Smooth muscle cell (in vitro differentiated cells): ENCODE measurements at regions not wholly inside any gene's neighbourhood (a gene's known extent, or its start where the extent isn't known, plus 50 kb on each side); places are given as distances from the start of the nearest gene placed in this dataset.
A peak's percentile ranks its signal among the peaks of the same experiment; 100 is the strongest.

Experiments used
- DNase-seq: peaks from one replicate; lab custom pipeline; 2025; ENCODE audit not compliant: unreplicated experiment; lab: John Stamatoyannopoulos, UW
- H2AFZ ChIP-seq: fragments of 200-600 bp; sonication (generic); 2 replicates; pipeline ENCODE4 v1.6.0; 2016; ENCODE audit warnings: antibody characterized with exemption, low read depth, mild to moderate bottlenecking
- H3F3A ChIP-seq: fragments of 200-600 bp; sonication (generic); 2 replicates; pipeline ENCODE4 v1.6.0; 2017; ENCODE audit warnings: antibody characterized with exemption, low read depth
- H3K27ac ChIP-seq: fragments of 200-600 bp; sonication (generic); 2 replicates; pipeline ENCODE4 v1.5.1; 2016; ENCODE audit warnings: low read depth, mild to moderate bottlenecking
- H3K27me3 ChIP-seq: fragments of 200-600 bp; sonication (generic); 2 replicates; pipeline ENCODE4 v1.6.1; 2016; ENCODE audit warnings: low read depth, mild to moderate bottlenecking
- H3K36me3 ChIP-seq: fragments of 200-600 bp; sonication (generic); 2 replicates; pipeline ENCODE4 v1.5.1; 2016; ENCODE audit warnings: low read depth
- H3K4me1 ChIP-seq: fragments of 200-600 bp; sonication (generic); 2 replicates; pipeline ENCODE4 v1.5.1; 2016; ENCODE audit warnings: low read depth
- H3K4me2 ChIP-seq: fragments of 200-600 bp; sonication (generic); 2 replicates; pipeline ENCODE4 v1.6.0; 2016; ENCODE audit warnings: mild to moderate bottlenecking
- H3K4me3 ChIP-seq: fragments of 200-600 bp; sonication (generic); 2 replicates; pipeline ENCODE4 v1.5.1; 2016; ENCODE audit warnings: mild to moderate bottlenecking
- H3K79me2 ChIP-seq: fragments of 200-600 bp; sonication (generic); 2 replicates; pipeline ENCODE4 v1.6.0; 2016; ENCODE audit warnings: low read depth, mild to moderate bottlenecking
- H3K9ac ChIP-seq: fragments of 200-600 bp; sonication (generic); 2 replicates; pipeline ENCODE4 v1.6.0; 2016; ENCODE audit warnings: low read depth
- H3K9me3 ChIP-seq: fragments of 200-600 bp; sonication (generic); replicated peaks from 2 replicates; pipeline ENCODE4 v1.5.1; 2016; ENCODE audit warnings: low read depth
- H4K20me1 ChIP-seq: fragments of 200-600 bp; sonication (generic); 2 replicates; pipeline ENCODE4 v1.6.0; 2016; ENCODE audit warnings: low read depth
- CTCF ChIP-seq: fragments of 200-600 bp; sonication (generic); IDR thresholded peaks from 2 replicates; pipeline ENCODE4 v1.5.1; 2017; ENCODE audit warnings: borderline replicate concordance, mild to moderate bottlenecking, antibody characterized with exemption; ENCODE audit not compliant: insufficient read depth, poor library complexity, severe bottlenecking
- WGBS: methylation state at CpG from one replicate; pipeline ENCODE4 v1.1.7; 2016; ENCODE audit warnings: low lambda C conversion rate; 5-methylcytosine and 5-hydroxymethylcytosine counted together

- Histone ChIP-seq H4K20me1 (no peaks in the 10 kb centered on the region), H3K4me1 (peaks cover 4% of the 10 kb centered on the region), H3K27ac (no peak overlapping the region), H3K4me3 (no peak overlapping the region), H3K79me2 (no peaks in the 10 kb centered on the region), H3K9ac (no peak overlapping the region), H2AFZ (no peak overlapping the region), H3K9me3 (no peaks in the 10 kb centered on the region), H3F3A (peaks cover 14% of the 10 kb centered on the region), H3K36me3 (no peaks in the 10 kb centered on the region), H3K4me2 (peak overlapping the region; percentile 63), H3K27me3 (no peaks in the 10 kb centered on the region)
- no peak for DNase-seq
- no peak for TF ChIP-seq CTCF
- 60% methylated on average over 3 of the region's 3 CpGs for WGBS
These were observed 175.8 kb upstream of the ZBTB20 start for GRCh38 chr3:115322901-115323300.

- H2AFZ ChIP-seq: no peak overlapping the region
- no peak for TF ChIP-seq CTCF
- peak overlapping the region; percentile 63 for H3K4me2 ChIP-seq
- H3K4me3 ChIP-seq: no peak overlapping the region
- no peaks in the 10 kb centered on the region for H3K36me3 ChIP-seq
- peaks cover 14% of the 10 kb centered on the region for H3F3A ChIP-seq
- no peaks in the 10 kb centered on the region for H4K20me1 ChIP-seq
- H3K79me2 ChIP-seq: no peaks in the 10 kb centered on the region
- H3K9ac ChIP-seq: no peak overlapping the region
- 86% methylated on average over 2 of the region's 2 CpGs for WGBS
- H3K27me3 ChIP-seq: no peaks in the 10 kb centered on the region
- H3K9me3 ChIP-seq: no peaks in the 10 kb centered on the region
- DNase-seq: no peak
- peaks cover 4% of the 10 kb centered on the region for H3K4me1 ChIP-seq
- H3K27ac ChIP-seq: no peak overlapping the region
These were observed 176.3 kb upstream of the ZBTB20 start for GRCh38 chr3:115323380-115323779.

- no peak overlapping the region for H3K4me3 ChIP-seq
- H3K4me2 ChIP-seq: no peak overlapping the region
- no peak for DNase-seq
- no peaks in the 10 kb centered on the region for H3K79me2 ChIP-seq
- no peak overlapping the region for H3K9ac ChIP-seq
- peaks cover 14% of the 10 kb centered on the region for H3F3A ChIP-seq
- H3K36me3 ChIP-seq: no peaks in the 10 kb centered on the region
- no peaks in the 10 kb centered on the region for H3K9me3 ChIP-seq
- no peaks in the 10 kb centered on the region for H3K27me3 ChIP-seq
- H3K27ac ChIP-seq: no peak overlapping the region
- H4K20me1 ChIP-seq: no peaks in the 10 kb centered on the region
- H2AFZ ChIP-seq: no peak overlapping the region
- peaks cover 4% of the 10 kb centered on the region for H3K4me1 ChIP-seq
- WGBS: 59% methylated on average over 1 of the region's 1 CpG
- no peak for TF ChIP-seq CTCF
These were observed 177.0 kb upstream of the ZBTB20 start for GRCh38 chr3:115324056-115324455.

- Histone ChIP-seq H3K4me2 (no peak overlapping the region), H3K27ac (no peak overlapping the region), H3K4me3 (no peak overlapping the region), H4K20me1 (no peaks in the 10 kb centered on the region), H3K79me2 (no peaks in the 10 kb centered on the region), H2AFZ (no peak overlapping the region), H3K36me3 (no peaks in the 10 kb centered on the region), H3K27me3 (no peaks in the 10 kb centered on the region), H3K9ac (no peak overlapping the region), H3K4me1 (peaks cover 4% of the 10 kb centered on the region), H3F3A (peaks cover 9% of the 10 kb centered on the region), H3K9me3 (no peaks in the 10 kb centered on the region)
- TF ChIP-seq CTCF: no peak
- WGBS: 25% methylated on average over 2 of the region's 2 CpGs
- DNase-seq: no peak
These were observed 178.5 kb upstream of the ZBTB20 start for GRCh38 chr3:115325539-115325938.
